ENCODE measurements at regions not wholly inside any gene's neighbourhood (a gene's known extent, or its start where the extent isn't known, plus 50 kb on each side); places are given as distances from the start of the nearest gene placed in this dataset.

DNA sequence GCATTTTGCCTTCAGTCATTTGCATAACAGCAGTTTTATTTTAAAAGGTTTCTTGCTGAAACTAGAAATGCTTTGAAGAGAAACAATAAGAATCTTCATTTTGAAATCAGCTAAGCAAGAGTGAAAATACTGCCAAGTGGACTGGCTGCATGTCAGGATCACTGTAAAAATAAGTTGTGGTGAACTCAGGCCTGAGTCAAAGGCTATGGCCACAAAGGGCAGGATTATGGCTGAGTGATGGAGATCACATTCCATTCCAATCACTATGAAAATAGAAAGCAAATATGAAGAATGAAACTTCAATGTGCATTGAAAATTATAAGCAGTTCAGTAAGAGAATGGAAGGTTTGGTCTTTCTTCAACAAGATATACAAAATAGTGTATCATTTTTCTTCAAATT lies 224.5 kb downstream of the PCDH18 start:
- TF ChIP-seq, protein P1, sequence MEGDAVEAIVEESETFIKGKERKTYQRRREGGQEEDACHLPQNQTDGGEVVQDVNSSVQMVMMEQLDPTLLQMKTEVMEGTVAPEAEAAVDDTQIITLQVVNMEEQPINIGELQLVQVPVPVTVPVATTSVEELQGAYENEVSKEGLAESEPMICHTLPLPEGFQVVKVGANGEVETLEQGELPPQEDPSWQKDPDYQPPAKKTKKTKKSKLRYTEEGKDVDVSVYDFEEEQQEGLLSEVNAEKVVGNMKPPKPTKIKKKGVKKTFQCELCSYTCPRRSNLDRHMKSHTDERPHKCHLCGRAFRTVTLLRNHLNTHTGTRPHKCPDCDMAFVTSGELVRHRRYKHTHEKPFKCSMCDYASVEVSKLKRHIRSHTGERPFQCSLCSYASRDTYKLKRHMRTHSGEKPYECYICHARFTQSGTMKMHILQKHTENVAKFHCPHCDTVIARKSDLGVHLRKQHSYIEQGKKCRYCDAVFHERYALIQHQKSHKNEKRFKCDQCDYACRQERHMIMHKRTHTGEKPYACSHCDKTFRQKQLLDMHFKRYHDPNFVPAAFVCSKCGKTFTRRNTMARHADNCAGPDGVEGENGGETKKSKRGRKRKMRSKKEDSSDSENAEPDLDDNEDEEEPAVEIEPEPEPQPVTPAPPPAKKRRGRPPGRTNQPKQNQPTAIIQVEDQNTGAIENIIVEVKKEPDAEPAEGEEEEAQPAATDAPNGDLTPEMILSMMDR (IDR thresholded peaks at IDR 0.05): no peak
- TF ChIP-seq, protein P2, sequence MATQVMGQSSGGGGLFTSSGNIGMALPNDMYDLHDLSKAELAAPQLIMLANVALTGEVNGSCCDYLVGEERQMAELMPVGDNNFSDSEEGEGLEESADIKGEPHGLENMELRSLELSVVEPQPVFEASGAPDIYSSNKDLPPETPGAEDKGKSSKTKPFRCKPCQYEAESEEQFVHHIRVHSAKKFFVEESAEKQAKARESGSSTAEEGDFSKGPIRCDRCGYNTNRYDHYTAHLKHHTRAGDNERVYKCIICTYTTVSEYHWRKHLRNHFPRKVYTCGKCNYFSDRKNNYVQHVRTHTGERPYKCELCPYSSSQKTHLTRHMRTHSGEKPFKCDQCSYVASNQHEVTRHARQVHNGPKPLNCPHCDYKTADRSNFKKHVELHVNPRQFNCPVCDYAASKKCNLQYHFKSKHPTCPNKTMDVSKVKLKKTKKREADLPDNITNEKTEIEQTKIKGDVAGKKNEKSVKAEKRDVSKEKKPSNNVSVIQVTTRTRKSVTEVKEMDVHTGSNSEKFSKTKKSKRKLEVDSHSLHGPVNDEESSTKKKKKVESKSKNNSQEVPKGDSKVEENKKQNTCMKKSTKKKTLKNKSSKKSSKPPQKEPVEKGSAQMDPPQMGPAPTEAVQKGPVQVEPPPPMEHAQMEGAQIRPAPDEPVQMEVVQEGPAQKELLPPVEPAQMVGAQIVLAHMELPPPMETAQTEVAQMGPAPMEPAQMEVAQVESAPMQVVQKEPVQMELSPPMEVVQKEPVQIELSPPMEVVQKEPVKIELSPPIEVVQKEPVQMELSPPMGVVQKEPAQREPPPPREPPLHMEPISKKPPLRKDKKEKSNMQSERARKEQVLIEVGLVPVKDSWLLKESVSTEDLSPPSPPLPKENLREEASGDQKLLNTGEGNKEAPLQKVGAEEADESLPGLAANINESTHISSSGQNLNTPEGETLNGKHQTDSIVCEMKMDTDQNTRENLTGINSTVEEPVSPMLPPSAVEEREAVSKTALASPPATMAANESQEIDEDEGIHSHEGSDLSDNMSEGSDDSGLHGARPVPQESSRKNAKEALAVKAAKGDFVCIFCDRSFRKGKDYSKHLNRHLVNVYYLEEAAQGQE (IDR thresholded peaks at IDR 0.05; ENCODE audit: insufficient read depth in 1 of 2, low read depth in 2 of 2, low read length in 1 of 2): no peak
- TF ChIP-seq TCF7L2 (IDR thresholded peaks at IDR 0.05; ENCODE audit: low read depth, low read length) (no peak), SIN3A (IDR thresholded peaks at IDR 0.05; ENCODE audit: borderline replicate concordance, insufficient read depth, low read depth, low read length) (no peak)

Data from Panc1 (cell line).